GM12865 (cell line): ENCODE measurements at regions not wholly inside any gene's neighbourhood (a gene's known extent, or its start where the extent isn't known, plus 50 kb on each side); places are given as distances from the start of the nearest gene placed in this dataset.

Source experiments
- DNase-seq: peaks from one replicate; pipeline ENCODE4 v3.0.0; 2010; ENCODE audit warnings: low read depth
- H3K4me3 ChIP-seq: 2 replicates; pipeline ENCODE4 v1.5.1; 2011; ENCODE audit warnings: mild to moderate bottlenecking, low read depth, low read length, control low read depth
- CTCF ChIP-seq: IDR thresholded peaks from 2 replicates; pipeline ENCODE4 v1.5.1; 2011; ENCODE audit warnings: low read length, control low read depth, low read depth, inconsistent platforms; ENCODE audit not compliant: insufficient read depth; ENCODE audit errors: missing control alignments

- DNase-seq = no peak
- H3K4me3 ChIP-seq = no peak overlapping the region
- no peak for TF ChIP-seq CTCF
Observed at GRCh38 chr2:22832196-22832595, 552.8 kb upstream of the KLHL29 start.

DNA sequence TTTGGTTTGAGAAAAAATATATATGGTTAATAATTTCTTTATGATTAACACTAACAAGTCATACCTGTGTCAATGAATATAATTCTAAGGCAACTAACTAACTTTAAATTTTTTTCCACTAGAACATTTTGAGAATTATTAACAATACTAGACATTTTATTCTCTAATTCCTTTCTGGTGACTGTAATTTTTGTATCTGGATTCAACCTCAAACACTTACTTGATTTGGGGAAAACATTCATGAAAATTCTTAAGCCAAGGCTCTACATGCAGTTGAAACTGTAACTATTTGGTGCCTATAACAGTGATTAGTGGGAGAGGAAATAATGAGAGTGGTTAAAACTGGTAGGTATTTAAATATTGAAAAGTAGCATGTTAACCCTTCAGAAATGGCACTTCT is 546.5 kb upstream of the KLHL29 start:
- DNase-seq = no peak
- no peak for TF ChIP-seq CTCF
- H3K4me3 ChIP-seq = no peak overlapping the region

DNA sequence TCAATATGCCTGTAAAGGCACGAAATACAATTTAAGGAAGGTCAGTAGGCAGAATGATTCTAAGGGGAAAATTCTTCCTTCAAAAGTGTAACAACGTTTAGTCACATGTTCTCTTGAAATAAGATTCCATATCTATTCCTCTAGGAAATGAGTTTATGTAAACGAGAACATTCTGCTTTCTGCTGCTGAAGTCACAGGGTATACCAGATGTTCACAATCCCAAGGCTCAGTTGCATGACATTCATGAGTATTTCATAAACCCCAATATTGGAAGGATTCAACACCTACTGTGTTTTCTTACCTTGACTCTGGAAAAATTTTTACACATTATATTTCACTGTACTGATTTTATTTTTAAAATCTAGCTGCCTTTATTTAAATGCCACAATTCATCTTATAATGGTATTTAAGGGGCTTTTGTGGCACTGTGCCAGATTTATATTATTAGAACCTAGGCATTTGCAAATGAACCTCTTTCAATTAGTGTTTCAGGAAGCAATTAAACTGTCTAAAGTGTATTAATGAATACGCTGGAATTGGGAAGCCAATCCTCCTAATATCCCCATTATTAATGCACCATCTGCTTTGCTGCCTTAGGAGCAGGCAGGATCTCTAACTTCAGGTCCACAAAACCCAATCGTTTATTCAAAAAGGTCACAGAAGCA is 542.6 kb upstream of the KLHL29 start:
- TF ChIP-seq CTCF = no peak
- H3K4me3 ChIP-seq = no peak overlapping the region
- no peak for DNase-seq

GRCh38 chr2:22843919-22844537 is 541.0 kb upstream of the KLHL29 start:
- no peak for TF ChIP-seq CTCF
- DNase-seq = no peak

GRCh38 chr2:22850310-22850709 is 534.7 kb upstream of the KLHL29 start:
- no peak for DNase-seq
- H3K4me3 ChIP-seq = no peak overlapping the region
- TF ChIP-seq CTCF = no peak

More at GRCh38 chr2:22843919-22844537, 541.0 kb upstream of the KLHL29 start:
- H3K4me3 ChIP-seq = no peak overlapping the region

DNA sequence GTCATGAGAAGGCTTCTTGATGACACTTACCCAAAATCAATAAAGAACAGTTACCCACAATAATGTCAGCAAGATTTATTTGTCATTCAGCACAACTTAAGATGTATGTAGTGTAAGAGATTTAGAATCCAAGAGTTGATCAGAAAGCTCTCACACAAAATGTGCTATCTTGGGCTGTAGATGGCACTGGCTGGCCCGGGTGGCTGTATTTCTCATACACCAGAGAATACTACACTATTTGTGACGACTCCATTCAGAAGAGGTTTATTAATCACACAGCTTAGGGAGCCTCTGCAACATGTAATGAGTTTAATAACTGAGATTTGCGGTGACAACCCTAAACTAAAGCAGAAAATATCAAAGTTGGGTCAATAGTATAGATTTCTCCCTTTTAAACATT is 530.4 kb upstream of the KLHL29 start:
- TF ChIP-seq CTCF = no peak

GRCh38 chr2:22855081-22855480 is 529.9 kb upstream of the KLHL29 start:
- no peak for DNase-seq
- no peak for TF ChIP-seq CTCF
- H3K4me3 ChIP-seq = no peak overlapping the region

More for the DNA sequence above, 530.4 kb upstream of the KLHL29 start:
- no peak for DNase-seq
- H3K4me3 ChIP-seq = no peak overlapping the region
